SJSA1 (cell line): ENCODE measurements at regions not wholly inside any gene's neighbourhood (a gene's known extent, or its start where the extent isn't known, plus 50 kb on each side); places are given as distances from the start of the nearest gene placed in this dataset.
"Not testable (repeated sequence)": the region's sequence is repeated elsewhere in the genome, so short reads cannot be mapped to it uniquely, and the experiment has no call there.

Experiments used
- DNase-seq, 2 experiments: peaks; one replicate each; pipeline ENCODE4 v3.0.0-alpha.2; 2015 to 2020; ENCODE audit warnings: low spot score in 2 of 2, low read depth in 1 of 2
- H3K27ac ChIP-seq: fragments of 250-450 bp; sonication (Bioruptor Pico); 2 replicates; pipeline ENCODE4 v1.5.1; 2020; ENCODE audit warnings: mild to moderate bottlenecking, moderate library complexity
- H3K27me3 ChIP-seq: fragments of 250-450 bp; sonication (Bioruptor Pico); replicated peaks from 2 replicates; pipeline ENCODE4 v1.5.1; 2020; ENCODE audit warnings: mild to moderate bottlenecking, moderate library complexity
- H3K36me3 ChIP-seq: fragments of 250-450 bp; sonication (Bioruptor Pico); 2 replicates; pipeline ENCODE4 v1.5.1; 2020; ENCODE audit warnings: mild to moderate bottlenecking
- H3K4me1 ChIP-seq: fragments of 250-450 bp; sonication (Bioruptor Pico); replicated peaks from 2 replicates; pipeline ENCODE4 v1.6.1; 2021; ENCODE audit warnings: mild to moderate bottlenecking
- H3K4me3 ChIP-seq: fragments of 250-450 bp; sonication (Bioruptor Pico); 2 replicates; pipeline ENCODE4 v1.5.1; 2020; ENCODE audit warnings: mild to moderate bottlenecking
- H3K9me3 ChIP-seq: fragments of 250-450 bp; sonication (Bioruptor Pico); replicated peaks from 2 replicates; pipeline ENCODE4 v1.5.1; 2020; ENCODE audit warnings: mild to moderate bottlenecking

DNA sequence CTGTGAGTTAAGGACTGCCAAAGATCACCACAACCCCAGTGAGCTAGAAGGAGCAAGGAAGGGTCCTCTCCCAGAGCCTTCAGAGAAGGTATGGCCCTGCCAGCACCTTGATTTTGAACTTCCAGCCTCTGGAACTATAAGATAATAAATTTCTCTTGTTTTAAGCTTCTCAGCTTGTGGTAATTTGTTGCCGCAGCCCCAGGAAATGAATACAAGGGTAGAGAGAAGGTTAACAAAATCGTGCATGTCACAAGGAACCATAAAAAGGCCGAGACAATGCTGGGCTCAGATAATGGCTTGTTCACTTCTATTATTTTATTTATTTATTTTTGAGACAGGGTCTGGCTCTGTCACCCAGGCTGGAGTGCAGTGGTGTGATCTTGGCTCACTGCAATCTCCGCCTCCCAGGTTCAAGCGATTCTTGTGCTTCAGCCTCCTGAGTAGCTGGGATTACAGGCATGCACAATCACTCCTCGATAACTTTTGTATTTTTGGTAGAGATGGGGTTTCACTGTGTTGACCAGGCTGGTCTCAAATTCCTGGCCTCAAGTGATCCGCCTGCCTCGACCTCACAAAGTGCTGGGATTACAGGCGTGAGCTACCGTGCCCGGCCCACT is 71.5 kb downstream of the WSB1 start:
- not testable (repeated sequence) for H3K4me3 ChIP-seq, H3K27ac ChIP-seq, H3K9me3 ChIP-seq, H3K36me3 ChIP-seq, H3K27me3 ChIP-seq, DNase-seq
- H3K4me1 ChIP-seq = peaks cover 13% of the 10 kb centered on the region

DNA sequence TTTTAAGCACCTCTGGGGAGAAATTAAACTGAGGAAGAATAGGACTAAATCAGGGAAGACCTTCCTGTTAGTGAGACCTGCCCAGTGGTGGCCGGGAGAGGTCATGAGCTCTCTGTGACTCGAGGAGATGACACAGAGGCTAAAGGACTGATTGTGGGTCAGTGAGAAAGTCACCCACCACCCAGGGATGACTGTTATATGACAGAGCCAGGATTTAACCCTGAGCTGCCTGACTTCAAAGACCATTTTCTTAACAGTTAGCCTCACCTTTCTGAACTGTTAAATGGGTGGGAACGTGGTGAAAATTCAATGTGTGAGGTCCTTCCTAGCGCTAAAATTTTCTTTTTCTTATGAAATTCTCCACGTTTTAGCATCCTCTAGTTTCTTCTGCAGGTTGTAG is 72.5 kb downstream of the WSB1 start:
- H3K4me3 ChIP-seq = no peak overlapping the region
- no peak overlapping the region for H3K27ac ChIP-seq
- no peaks in the 10 kb centered on the region; the same call in 1 of the 2 replicates for H3K9me3 ChIP-seq
- DNase-seq = no peak
- no peaks in the 10 kb centered on the region for H3K27me3 ChIP-seq
- H3K4me1 ChIP-seq = peaks cover 13% of the 10 kb centered on the region
- H3K36me3 ChIP-seq = no peaks in the 10 kb centered on the region

DNA sequence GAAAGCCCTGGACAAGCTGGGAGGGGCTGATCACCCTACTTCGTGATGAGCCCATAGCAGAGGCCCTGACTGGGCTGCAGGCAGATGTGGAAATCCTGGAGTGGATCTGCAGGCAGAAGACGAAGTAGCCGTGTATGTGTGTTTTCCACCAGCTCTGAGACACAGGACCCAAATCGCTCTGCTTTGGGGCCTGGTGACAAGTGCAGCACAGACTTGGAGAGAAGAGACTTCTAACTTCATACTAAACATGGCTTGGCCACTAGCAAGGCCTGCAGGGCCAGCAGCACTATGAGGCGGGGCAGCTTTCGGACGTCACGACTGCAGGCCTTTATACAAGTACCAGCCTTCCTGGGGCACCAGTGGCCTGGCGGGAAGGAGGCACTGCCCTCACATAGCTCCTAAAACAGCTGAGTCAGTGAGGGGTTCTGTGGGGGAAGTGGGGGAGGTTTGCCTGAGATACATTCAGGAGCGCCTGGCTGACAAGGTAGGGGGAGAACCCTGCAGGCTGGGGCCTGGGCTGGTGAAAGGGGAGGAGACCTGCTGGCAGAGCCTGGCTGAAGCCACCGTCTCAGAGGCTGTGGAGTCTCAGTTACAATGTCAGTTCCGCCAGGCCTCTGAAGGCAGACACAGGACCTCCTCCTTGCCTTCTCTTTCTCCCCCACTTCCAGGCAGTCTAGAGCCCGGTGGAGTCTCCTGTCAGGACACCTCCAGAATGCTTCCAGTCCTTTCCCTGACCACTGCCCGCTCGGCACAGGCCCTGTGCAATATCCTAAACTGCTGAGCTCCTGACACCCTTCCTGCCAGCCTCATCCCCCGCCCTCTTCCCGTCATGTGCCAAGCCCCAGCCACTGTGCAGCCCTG is 73.4 kb downstream of the WSB1 start:
- DNase-seq = no peak
- no peaks in the 10 kb centered on the region for H3K36me3 ChIP-seq
- H3K4me1 ChIP-seq = peaks cover 13% of the 10 kb centered on the region
- H3K27ac ChIP-seq = no peak overlapping the region
- H3K9me3 ChIP-seq = no peaks in the 10 kb centered on the region; the same call in 1 of the 2 replicates
- H3K27me3 ChIP-seq = no peaks in the 10 kb centered on the region
- H3K4me3 ChIP-seq = no peak overlapping the region

DNA sequence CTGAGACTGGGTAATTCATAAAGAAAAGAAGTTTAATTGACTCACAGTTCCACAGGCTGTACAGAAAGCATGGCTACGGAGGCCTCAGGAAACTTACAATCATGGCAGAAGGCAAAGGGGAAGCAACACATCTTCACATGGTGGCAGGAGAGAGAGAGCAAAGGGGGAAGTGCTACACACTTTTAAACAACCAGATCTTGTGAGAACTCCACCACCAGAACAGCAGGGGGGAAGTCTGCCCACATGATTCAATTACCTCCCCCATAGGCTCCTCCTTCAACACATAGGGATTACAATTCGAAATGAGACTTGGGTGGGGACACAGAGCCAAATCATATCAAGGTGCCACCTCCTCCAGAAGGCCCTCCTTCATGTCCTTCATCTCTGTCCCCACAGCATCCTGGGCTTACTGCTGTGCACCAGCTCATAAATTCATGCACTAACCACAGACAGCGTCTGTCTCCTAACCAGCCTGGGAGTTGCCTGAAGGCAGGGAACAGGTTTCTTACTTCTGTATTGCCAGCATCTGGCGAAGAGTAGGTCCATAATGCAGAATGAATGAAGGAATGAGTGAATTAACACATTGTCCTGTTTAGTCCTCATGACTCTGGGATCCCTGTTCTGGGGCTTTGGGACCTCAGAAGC is 74.4 kb downstream of the WSB1 start:
- Histone ChIP-seq H3K27ac (no peak overlapping the region), H3K36me3 (no peaks in the 10 kb centered on the region), H3K27me3 (no peaks in the 10 kb centered on the region), H3K9me3 (no peaks in the 10 kb centered on the region; the same call in 1 of the 2 replicates), H3K4me3 (no peak overlapping the region), H3K4me1 (peaks cover 12% of the 10 kb centered on the region)
- no peak for DNase-seq

DNA sequence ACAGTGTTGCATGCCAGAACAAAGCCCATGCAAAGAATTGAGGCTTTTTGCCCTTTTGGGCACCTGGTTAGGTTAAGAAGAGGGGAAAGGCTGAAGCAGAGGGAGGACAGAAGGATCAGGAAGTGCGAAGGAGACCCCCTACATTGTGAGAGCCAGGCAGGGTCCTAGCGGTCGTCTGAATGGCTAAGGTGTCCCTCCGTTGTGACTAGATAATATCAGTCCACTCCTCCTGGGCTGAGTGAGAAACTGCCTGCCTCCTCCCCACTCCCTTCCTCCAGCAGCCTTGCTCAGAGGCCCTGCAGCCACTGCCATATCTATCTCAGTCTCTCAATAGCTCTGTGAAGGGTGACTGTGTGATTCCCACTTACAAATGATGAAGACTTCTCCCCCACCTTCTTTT is 75.1 kb downstream of the WSB1 start:
- Histone ChIP-seq H3K27ac (no peak overlapping the region), H3K4me3 (no peak overlapping the region), H3K27me3 (no peaks in the 10 kb centered on the region), H3K36me3 (no peaks in the 10 kb centered on the region), H3K4me1 (peaks cover 5% of the 10 kb centered on the region), H3K9me3 (no peaks in the 10 kb centered on the region; the same call in 1 of the 2 replicates)
- no peak for DNase-seq

DNA sequence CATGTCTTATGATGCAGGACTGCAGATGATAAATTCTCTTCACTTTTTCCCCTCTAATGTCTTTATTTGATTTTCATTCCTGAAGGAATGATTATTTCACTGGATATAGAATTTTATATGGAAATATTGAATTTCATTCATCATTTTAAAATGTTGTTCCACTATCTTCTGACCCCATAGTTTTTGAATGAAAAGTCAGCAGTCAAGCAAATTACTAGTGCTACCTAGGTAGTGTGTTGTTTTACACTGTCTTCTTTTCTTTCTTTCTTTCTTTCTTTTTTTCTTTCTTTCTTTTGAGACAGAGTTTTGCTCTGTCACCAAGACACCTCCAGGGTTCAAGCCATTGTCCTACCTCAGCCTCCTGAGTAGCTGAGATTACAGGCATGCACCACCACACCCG is 76.9 kb downstream of the WSB1 start:
- Histone ChIP-seq H3K27ac (no peak overlapping the region), H3K4me1 (no peaks in the 10 kb centered on the region), H3K36me3 (no peaks in the 10 kb centered on the region), H3K9me3 (no peaks in the 10 kb centered on the region; the same call in 1 of the 2 replicates), H3K4me3 (no peak overlapping the region), H3K27me3 (no peaks in the 10 kb centered on the region)
- no peak for DNase-seq

DNA sequence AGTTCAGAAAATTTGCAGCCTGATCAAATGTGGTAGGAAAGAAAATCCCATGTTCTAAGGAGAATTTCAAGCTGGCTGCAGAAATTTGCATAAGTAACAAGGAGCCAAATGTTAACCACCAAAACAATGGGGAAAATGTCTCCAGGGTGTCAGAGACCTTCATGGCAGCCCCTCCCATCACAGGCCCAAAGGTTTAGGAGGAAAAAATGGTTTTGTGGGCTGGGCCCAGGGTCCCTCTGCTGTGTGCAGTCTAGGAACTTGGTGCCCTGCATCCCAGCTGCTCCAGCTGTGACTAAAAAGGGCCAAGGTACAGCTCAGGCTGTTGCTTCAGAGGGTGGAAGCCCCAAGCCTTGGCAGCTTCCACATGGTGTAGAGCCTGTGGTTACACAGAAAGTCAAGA is 79.8 kb downstream of the WSB1 start:
- not testable (repeated sequence) for H3K27me3 ChIP-seq, DNase-seq, H3K9me3 ChIP-seq, H3K4me3 ChIP-seq, H3K36me3 ChIP-seq, H3K27ac ChIP-seq
- H3K4me1 ChIP-seq = peaks cover 14% of the 10 kb centered on the region

DNA sequence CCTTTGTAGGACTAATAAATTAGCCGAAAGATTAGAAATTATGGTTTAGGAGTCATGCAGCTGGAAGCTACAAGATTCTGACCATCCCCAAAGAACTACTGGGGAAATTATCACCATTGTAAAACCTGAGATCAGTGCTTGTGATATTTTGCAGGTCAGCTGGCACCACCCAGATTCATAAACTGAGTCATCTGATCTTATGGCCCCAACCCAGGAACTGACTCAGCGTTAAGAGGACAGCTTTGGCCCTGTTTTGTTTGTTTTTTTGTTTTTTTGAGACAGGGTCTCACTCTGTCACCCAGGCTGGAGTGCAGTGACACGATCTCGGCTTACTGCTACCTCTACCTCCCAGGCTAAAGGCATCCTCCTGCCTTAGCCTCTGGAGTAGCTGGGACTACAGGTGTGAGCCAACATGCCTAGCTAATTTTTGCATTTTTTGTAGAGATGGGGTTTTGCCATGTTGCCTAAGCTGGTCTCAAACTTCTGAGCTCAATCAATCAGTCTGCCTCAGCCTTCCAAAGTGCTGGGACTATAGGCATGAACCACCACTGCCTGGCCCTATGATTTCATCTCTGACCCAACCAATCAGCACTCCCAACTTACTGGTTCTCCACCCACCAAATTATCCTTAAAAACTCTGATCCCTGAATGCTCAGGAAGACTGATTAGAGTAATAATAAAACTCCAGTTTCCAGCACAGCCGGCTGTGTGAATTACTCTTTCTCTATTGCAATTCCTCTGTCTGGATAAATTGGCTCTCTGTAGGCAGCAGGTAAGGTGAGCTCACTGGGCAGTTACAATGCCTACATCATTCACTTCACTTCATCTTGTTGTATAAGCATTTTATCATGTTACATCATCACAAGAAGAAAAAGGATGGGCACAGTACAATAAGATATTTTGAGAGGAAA is 79.4 kb upstream of the KSR1 start:
- Histone ChIP-seq H3K9me3 (no peaks in the 10 kb centered on the region), H3K27ac (peak overlapping the region; percentile 45), H3K36me3 (no peaks in the 10 kb centered on the region), H3K4me3 (no peak overlapping the region), H3K4me1 (peaks cover 33% of the 10 kb centered on the region), H3K27me3 (no peaks in the 10 kb centered on the region)
- DNase-seq = peak in 1 of 2 experiments; percentile 46

DNA sequence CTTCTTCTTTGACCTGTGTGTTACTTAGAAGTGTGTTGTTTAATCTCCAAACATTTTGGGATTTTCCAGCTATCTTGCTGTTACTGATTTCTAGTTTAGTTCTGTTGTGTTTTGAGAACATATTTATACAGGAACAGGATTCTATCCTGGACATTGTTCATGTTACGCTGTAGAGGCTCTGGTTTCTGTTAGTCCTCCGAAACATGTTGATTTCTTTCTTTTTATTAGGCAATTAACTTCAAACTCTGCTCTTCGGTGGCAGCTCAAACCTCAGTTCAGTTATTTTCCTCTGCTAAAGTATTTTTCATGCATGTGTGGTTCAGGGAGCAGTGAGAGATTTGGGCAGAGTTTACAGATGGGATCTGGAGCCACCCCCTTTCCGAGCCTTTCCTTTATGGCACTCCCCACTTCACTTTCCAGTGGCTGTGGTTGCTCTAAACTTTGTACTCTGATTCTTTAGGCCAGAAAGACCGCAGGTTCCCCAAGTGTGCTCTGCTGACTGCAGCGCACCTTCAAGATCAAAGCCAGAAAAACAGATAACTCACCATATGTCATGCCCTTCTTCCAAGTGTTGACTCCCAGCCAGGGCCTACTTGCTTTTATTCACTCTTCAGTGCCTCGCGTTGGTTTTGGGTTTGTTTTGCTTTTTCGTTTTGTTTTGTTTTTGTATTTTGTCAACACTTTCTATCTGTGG is 77.6 kb upstream of the KSR1 start:
- Histone ChIP-seq H3K4me3 (no peak overlapping the region), H3K36me3 (no peaks in the 10 kb centered on the region), H3K27ac (no peak overlapping the region), H3K9me3 (no peaks in the 10 kb centered on the region), H3K4me1 (peaks cover 34% of the 10 kb centered on the region), H3K27me3 (no peaks in the 10 kb centered on the region)
- no peak for DNase-seq

DNA sequence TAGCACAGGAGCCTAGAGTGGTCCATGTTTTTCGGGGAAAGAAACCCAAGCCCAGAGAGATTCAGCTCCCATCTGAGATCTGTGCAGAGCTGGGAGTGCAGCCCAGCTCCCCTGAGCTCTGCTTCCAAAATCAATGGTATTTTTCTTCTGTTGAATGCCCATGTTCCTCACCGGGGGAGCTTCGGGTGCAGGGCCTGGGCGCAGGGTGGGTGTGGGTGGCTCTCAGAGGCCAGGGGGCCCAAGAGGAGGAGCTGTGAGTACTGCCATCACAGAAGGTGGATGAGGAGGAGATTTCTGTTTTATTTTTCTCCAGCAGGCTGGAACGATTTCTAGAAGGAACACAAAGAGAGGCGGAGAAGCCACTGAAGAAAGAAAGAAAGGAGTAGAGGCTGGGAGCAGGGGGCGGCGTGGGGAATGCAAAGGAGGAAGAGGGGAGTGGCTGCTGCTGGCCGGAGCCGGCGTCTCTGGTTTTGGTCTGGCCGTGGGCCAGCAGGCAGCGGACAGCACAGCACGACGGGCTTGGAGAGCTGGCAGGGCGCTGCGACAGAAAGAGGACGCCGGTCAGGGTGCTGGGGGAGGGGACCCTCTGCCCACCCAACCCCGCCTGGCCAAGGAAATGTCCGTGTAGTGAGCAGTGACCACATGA is 76.2 kb upstream of the KSR1 start:
- no peaks in the 10 kb centered on the region for H3K36me3 ChIP-seq
- H3K27ac ChIP-seq = peak overlapping the region; percentile 11; the same call in 1 of the 2 replicates
- no peaks in the 10 kb centered on the region for H3K9me3 ChIP-seq
- peak overlapping the region; percentile 13 for H3K4me3 ChIP-seq
- H3K27me3 ChIP-seq = no peaks in the 10 kb centered on the region
- H3K4me1 ChIP-seq = peaks cover 46% of the 10 kb centered on the region
- peak; percentile 63 to 83 for DNase-seq

DNA sequence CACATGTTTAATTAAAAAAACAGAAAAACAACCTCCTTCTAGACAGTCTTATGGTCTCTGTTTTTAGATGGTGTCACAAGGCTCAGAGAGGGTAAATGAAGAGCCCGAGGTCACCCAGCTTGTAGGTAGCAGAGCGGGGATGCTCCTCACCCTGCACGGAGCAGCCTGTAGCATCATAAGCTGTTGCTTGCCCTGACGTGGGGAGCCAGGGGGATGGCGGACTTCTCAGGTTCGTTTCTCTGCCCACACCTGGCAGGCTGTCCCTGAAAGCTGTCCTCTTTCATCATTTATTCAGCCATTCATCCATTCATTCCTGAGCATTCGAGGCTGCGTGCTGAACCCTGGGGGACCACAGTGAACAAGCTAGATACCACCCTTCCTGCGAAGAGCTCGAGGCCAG is 75.7 kb upstream of the KSR1 start:
- peak in 1 of 2 experiments; percentile 7 for DNase-seq
- H3K4me1 ChIP-seq = peaks cover 46% of the 10 kb centered on the region
- no peaks in the 10 kb centered on the region for H3K36me3 ChIP-seq
- no peak overlapping the region for H3K27ac ChIP-seq
- no peaks in the 10 kb centered on the region for H3K27me3 ChIP-seq
- no peaks in the 10 kb centered on the region for H3K9me3 ChIP-seq
- peak overlapping the region; percentile 13 for H3K4me3 ChIP-seq

DNA sequence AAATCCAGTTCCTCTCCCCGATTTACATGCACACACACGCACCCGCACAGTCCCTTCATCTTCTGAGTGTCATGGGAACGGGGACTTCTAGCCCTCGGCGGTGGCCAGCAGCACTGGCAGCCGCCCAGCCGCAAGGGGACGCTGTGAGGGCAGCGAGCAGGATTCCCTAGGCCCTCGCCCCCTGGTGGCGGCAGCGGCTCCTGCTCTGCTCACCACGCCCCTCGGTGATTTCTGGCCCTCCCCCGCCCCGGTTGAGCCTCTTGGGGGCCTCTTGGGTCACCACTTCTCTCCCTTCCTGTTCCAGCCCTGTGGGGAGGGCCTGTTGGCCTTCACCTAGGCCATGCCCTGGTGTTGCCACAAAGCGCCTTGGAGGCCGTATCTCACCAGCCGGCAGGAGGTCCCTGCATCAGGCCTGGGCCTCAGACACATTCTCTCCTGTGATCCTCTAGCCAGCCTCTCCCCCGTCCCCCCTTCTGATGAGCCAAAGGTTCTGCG is 75.2 kb upstream of the KSR1 start:
- no peaks in the 10 kb centered on the region for H3K36me3 ChIP-seq
- H3K4me3 ChIP-seq = no peak overlapping the region
- no peaks in the 10 kb centered on the region for H3K9me3 ChIP-seq
- no peaks in the 10 kb centered on the region for H3K27me3 ChIP-seq
- H3K27ac ChIP-seq = no peak overlapping the region
- peaks cover 44% of the 10 kb centered on the region for H3K4me1 ChIP-seq
- DNase-seq = peak; percentile 46 to 73
